ENCODE measurements at regions not wholly inside any gene's neighbourhood (a gene's known extent, or its start where the extent isn't known, plus 50 kb on each side); places are given as distances from the start of the nearest gene placed in this dataset.

DNA sequence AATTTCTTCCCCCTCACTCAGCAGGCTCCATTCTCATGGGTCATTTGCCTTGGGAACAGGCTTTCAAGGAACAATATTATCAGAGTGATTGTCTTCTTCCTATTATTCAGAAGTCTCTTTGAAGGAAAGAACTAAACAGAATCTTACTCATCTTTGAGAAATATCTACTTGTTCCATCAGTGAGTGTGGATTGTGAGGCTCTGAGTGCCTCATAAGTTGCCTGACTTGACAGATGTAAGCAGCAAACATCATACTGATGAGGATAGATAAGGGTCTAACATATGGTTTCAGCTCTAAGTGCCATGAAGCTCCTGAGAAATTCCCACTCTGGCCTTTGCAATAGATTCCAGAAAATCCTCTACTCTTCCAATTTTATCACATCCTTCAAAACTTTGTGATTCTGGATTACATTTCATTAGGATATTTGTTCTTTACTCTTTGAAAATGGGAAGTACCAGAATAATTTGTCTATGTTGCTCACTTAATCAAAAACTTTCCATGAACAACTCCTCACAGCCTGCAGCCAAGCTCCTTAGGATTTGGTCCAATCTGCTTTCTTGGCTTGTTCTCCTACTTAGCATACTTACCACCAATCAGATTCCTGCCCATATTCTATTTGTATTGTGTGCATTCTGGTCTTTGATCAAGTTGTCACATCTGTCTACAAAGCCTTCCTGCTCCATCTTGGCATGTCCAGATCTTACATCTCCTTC lies 120.1 kb downstream of the RPL22L1 start:
- H4K20me1 ChIP-seq (ENCODE audit: insufficient read depth, low read length), result no peaks in the 10 kb centered on the region
- no peaks in the 10 kb centered on the region for H3K4me1 ChIP-seq (ENCODE audit: low read length)
- H3K4me3 ChIP-seq (ENCODE audit: low read length), result no peak overlapping the region
- H2AFZ ChIP-seq (ENCODE audit: low read length), result no peak overlapping the region
- H3K36me3 ChIP-seq (replicated peaks; ENCODE audit: insufficient read depth, low read length), result no peaks in the 10 kb centered on the region
- no peak overlapping the region for H3K4me2 ChIP-seq (ENCODE audit: low read depth, low read length)
- H3K27me3 ChIP-seq (replicated peaks; ENCODE audit: insufficient read depth, low read length), result no peaks in the 10 kb centered on the region
- no peaks in the 10 kb centered on the region for H3K9me3 ChIP-seq (replicated peaks; ENCODE audit: insufficient read depth, low read length)
- no peak overlapping the region for H3K9ac ChIP-seq (ENCODE audit: low read length)
- H3K9me2 ChIP-seq (replicated peaks; ENCODE audit: insufficient read depth, low read length), result no peaks in the 10 kb centered on the region
- DNase-seq, result no peak
- TF ChIP-seq CTCF (IDR thresholded peaks at IDR 0.05; ENCODE audit: low read length) (no peak), EZH2 (optimal IDR thresholded peaks at IDR 0.05; ENCODE audit: low read depth, low read length) (no peak), EZH2phosphoT487 (IDR thresholded peaks at IDR 0.05; ENCODE audit: low read length) (no peak)
- no peaks in the 10 kb centered on the region for H3F3A ChIP-seq (ENCODE audit: insufficient read depth, low read length)
- H3K27ac ChIP-seq (ENCODE audit: low read length), result no peak overlapping the region
- no peaks in the 10 kb centered on the region for H3K79me2 ChIP-seq (ENCODE audit: low read length)

- DNase-seq, result no peak
- no peak overlapping the region for H3K27ac ChIP-seq (ENCODE audit: low read length)
- no peaks in the 10 kb centered on the region for H3K79me2 ChIP-seq (ENCODE audit: low read length)
Observed at GRCh38 chr3:170749185-170749584, 120.8 kb downstream of the RPL22L1 start.

DNA sequence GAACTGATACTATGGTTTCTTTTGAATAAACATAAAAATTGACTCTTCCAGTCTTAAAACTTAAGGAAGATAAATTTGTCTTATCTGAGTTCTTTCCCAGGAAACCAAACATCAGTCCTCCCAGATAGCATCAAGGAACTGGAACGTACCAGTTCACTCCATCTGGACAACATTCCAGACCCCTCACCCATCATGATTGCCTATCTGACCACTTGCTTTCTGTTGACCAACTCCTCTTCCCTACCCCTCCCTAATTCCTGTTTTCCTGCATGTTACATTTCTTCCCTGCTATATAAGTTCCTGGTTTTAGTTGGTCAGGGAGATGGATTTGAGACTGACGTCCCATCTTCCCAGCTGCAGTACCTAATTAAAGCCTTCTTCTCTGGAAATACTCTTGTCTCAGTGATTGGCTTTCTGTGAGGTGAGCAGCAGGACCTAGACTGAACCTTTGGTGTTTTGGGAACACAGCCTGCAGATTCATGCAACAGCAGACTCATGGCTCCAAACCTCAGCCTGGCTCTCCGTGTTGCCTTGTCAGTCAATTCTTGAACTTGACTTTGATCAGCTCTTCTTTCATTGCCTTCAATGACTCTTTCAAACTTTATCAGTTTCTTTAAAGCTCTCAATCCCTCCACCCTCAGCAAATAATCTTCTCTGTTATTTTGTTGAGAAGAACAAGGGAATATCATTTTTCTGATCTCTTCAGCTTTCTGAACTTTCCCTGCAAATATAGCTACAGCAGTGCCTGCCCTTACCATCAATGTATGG lies 123.6 kb downstream of the RPL22L1 start:
- Histone ChIP-seq H3K4me1 (ENCODE audit: low read length) (no peaks in the 10 kb centered on the region), H4K20me1 (ENCODE audit: insufficient read depth, low read length) (no peaks in the 10 kb centered on the region), H3K4me2 (ENCODE audit: low read depth, low read length) (no peak overlapping the region), H3K79me2 (ENCODE audit: low read length) (no peaks in the 10 kb centered on the region), H3K4me3 (ENCODE audit: low read length) (no peak overlapping the region), H3K9me3 (replicated peaks; ENCODE audit: insufficient read depth, low read length) (no peaks in the 10 kb centered on the region), H3K9me2 (replicated peaks; ENCODE audit: insufficient read depth, low read length) (no peaks in the 10 kb centered on the region), H3K9ac (ENCODE audit: low read length) (no peak overlapping the region), H3K36me3 (replicated peaks; ENCODE audit: insufficient read depth, low read length) (no peaks in the 10 kb centered on the region), H3F3A (ENCODE audit: insufficient read depth, low read length) (no peaks in the 10 kb centered on the region), H3K27ac (ENCODE audit: low read length) (no peak overlapping the region), H3K27me3 (replicated peaks; ENCODE audit: insufficient read depth, low read length) (no peaks in the 10 kb centered on the region), H2AFZ (ENCODE audit: low read length) (no peak overlapping the region)
- no peak for TF ChIP-seq CTCF (IDR thresholded peaks at IDR 0.05; ENCODE audit: low read length)
- TF ChIP-seq EZH2phosphoT487 (IDR thresholded peaks at IDR 0.05; ENCODE audit: low read length), result no peak
- no peak for TF ChIP-seq EZH2 (optimal IDR thresholded peaks at IDR 0.05; ENCODE audit: low read depth, low read length)
- DNase-seq, result no peak

More at GRCh38 chr3:170749185-170749584, 120.8 kb downstream of the RPL22L1 start:
- Histone ChIP-seq H3K4me2 (ENCODE audit: low read depth, low read length) (no peak overlapping the region), H2AFZ (ENCODE audit: low read length) (no peak overlapping the region), H3K9me2 (replicated peaks; ENCODE audit: insufficient read depth, low read length) (no peaks in the 10 kb centered on the region), H3K9ac (ENCODE audit: low read length) (no peak overlapping the region), H3K4me3 (ENCODE audit: low read length) (no peak overlapping the region), H3K27me3 (replicated peaks; ENCODE audit: insufficient read depth, low read length) (no peaks in the 10 kb centered on the region), H3F3A (ENCODE audit: insufficient read depth, low read length) (no peaks in the 10 kb centered on the region), H4K20me1 (ENCODE audit: insufficient read depth, low read length) (no peaks in the 10 kb centered on the region), H3K36me3 (replicated peaks; ENCODE audit: insufficient read depth, low read length) (no peaks in the 10 kb centered on the region), H3K4me1 (ENCODE audit: low read length) (no peaks in the 10 kb centered on the region), H3K9me3 (replicated peaks; ENCODE audit: insufficient read depth, low read length) (no peaks in the 10 kb centered on the region)
- TF ChIP-seq EZH2 (optimal IDR thresholded peaks at IDR 0.05; ENCODE audit: low read depth, low read length), result no peak
- TF ChIP-seq EZH2phosphoT487 (IDR thresholded peaks at IDR 0.05; ENCODE audit: low read length), result no peak
- TF ChIP-seq CTCF (IDR thresholded peaks at IDR 0.05; ENCODE audit: low read length), result no peak

Data from MM.1S (cell line).